Hepatocyte (in vitro differentiated cells): ENCODE measurements at regions not wholly inside any gene's neighbourhood (a gene's known extent, or its start where the extent isn't known, plus 50 kb on each side); places are given as distances from the start of the nearest gene placed in this dataset.

Experiments used
- DNase-seq: peaks from one replicate; pipeline ENCODE4 v3.0.0-alpha.2; 2016; ENCODE audit warnings: low spot score
- H2AFZ ChIP-seq: fragments of 200-600 bp; sonication (generic); 2 replicates; pipeline ENCODE4 v1.6.0; 2016; ENCODE audit warnings: antibody characterized with exemption, mild to moderate bottlenecking
- H3K27ac ChIP-seq: fragments of 200-600 bp; sonication (generic); 2 replicates; pipeline ENCODE4 v1.5.1; 2016; ENCODE audit warnings: mild to moderate bottlenecking
- H3K27me3 ChIP-seq: fragments of 200-600 bp; sonication (generic); 2 replicates; pipeline ENCODE4 v1.6.1; 2016
- H3K36me3 ChIP-seq: fragments of 200-600 bp; sonication (generic); replicated peaks from 2 replicates; pipeline ENCODE4 v1.5.1; 2016; ENCODE audit warnings: low read depth; ENCODE audit not compliant: insufficient read depth
- H3K4me1 ChIP-seq: fragments of 200-600 bp; sonication (generic); 2 replicates; pipeline ENCODE4 v1.5.1; 2016; ENCODE audit warnings: mild to moderate bottlenecking, moderate library complexity; ENCODE audit not compliant: insufficient read depth
- H3K4me2 ChIP-seq: fragments of 200-600 bp; sonication (generic); 2 replicates; pipeline ENCODE4 v1.6.0; 2016
- H3K4me3 ChIP-seq: fragments of 200-600 bp; sonication (generic); 2 replicates; pipeline ENCODE4 v1.5.1; 2016; ENCODE audit warnings: mild to moderate bottlenecking
- H3K79me2 ChIP-seq: fragments of 200-600 bp; sonication (generic); 2 replicates; pipeline ENCODE4 v1.6.0; 2017; ENCODE audit warnings: mild to moderate bottlenecking
- H3K9me2 ChIP-seq: fragments of 200-600 bp; sonication (generic); replicated peaks from 2 replicates; pipeline ENCODE4 v1.6.0; 2017; ENCODE audit warnings: mild to moderate bottlenecking; ENCODE audit not compliant: insufficient read depth
- H3K9me3 ChIP-seq: fragments of 200-600 bp; sonication (generic); 2 replicates; pipeline ENCODE4 v1.5.1; 2016; ENCODE audit warnings: low read depth, mild to moderate bottlenecking
- H4K20me1 ChIP-seq: fragments of 200-600 bp; sonication (generic); 2 replicates; pipeline ENCODE4 v1.6.0; 2016; ENCODE audit warnings: mild to moderate bottlenecking; ENCODE audit not compliant: insufficient read depth, poor library complexity, severe bottlenecking
- CTCF ChIP-seq: fragments of 200-600 bp; sonication (generic); IDR thresholded peaks from 2 replicates; pipeline ENCODE4 v1.5.1; 2016; ENCODE audit warnings: antibody characterized with exemption, mild to moderate bottlenecking; ENCODE audit not compliant: poor library complexity
- EZH2 ChIP-seq: fragments of 200-600 bp; sonication (generic); IDR thresholded peaks from 2 replicates; pipeline ENCODE4 v1.6.1; 2016; ENCODE audit warnings: antibody characterized with exemption, mild to moderate bottlenecking, borderline replicate concordance
- EZH2phosphoT487 ChIP-seq: fragments of 200-600 bp; sonication (generic); IDR thresholded peaks from one replicate; pipeline ENCODE4 v1.6.1; 2018; ENCODE audit warnings: antibody characterized with exemption, mild to moderate bottlenecking, low read depth, moderate library complexity; ENCODE audit not compliant: unreplicated experiment, severe bottlenecking
- WGBS: methylation state at CpG from one replicate; pipeline ENCODE4 v1.1.6; 2016; ENCODE audit warnings: low lambda C conversion rate; ENCODE audit errors: missing lambda C conversion rate; 5-methylcytosine and 5-hydroxymethylcytosine counted together

- no peak overlapping the region for H2AFZ ChIP-seq
- H3K4me1 ChIP-seq = peaks cover 7% of the 10 kb centered on the region
- H3K9me3 ChIP-seq = no peaks in the 10 kb centered on the region
- WGBS = 95% methylated on average over 5 of the region's 5 CpGs
- no peaks in the 10 kb centered on the region for H3K9me2 ChIP-seq
- no peak overlapping the region for H3K27ac ChIP-seq
- H3K4me3 ChIP-seq = no peak overlapping the region
- no peak for DNase-seq
- no peak for TF ChIP-seq CTCF
- TF ChIP-seq EZH2 = no peak
- no peak for TF ChIP-seq EZH2phosphoT487
- no peak overlapping the region for H3K4me2 ChIP-seq
- H4K20me1 ChIP-seq = no peaks in the 10 kb centered on the region
- no peaks in the 10 kb centered on the region for H3K36me3 ChIP-seq
- H3K79me2 ChIP-seq = no peaks in the 10 kb centered on the region
- H3K27me3 ChIP-seq = no peaks in the 10 kb centered on the region
These were observed 203.6 kb upstream of the NR2F2 start for GRCh38 chr15:96126859-96127258.

GRCh38 chr15:96130734-96131133 lies 199.8 kb upstream of the NR2F2 start:
- no peaks in the 10 kb centered on the region for H3K9me3 ChIP-seq

GRCh38 chr15:96132126-96132525 lies 198.4 kb upstream of the NR2F2 start:
- Histone ChIP-seq H3K36me3 (no peaks in the 10 kb centered on the region), H2AFZ (no peak overlapping the region), H3K4me3 (no peak overlapping the region), H3K4me1 (no peaks in the 10 kb centered on the region), H3K79me2 (no peaks in the 10 kb centered on the region), H3K9me3 (no peaks in the 10 kb centered on the region), H3K27me3 (no peaks in the 10 kb centered on the region), H3K4me2 (no peak overlapping the region), H3K9me2 (no peaks in the 10 kb centered on the region), H4K20me1 (no peaks in the 10 kb centered on the region), H3K27ac (no peak overlapping the region)
- DNase-seq = no peak
- 100% methylated on average over 1 of the region's 1 CpG for WGBS
- TF ChIP-seq EZH2 = no peak
- TF ChIP-seq CTCF = no peak

More at GRCh38 chr15:96130734-96131133, 199.8 kb upstream of the NR2F2 start:
- Histone ChIP-seq H2AFZ (no peak overlapping the region), H3K4me3 (no peak overlapping the region), H3K27me3 (no peaks in the 10 kb centered on the region), H3K27ac (no peak overlapping the region), H3K4me1 (no peaks in the 10 kb centered on the region), H3K36me3 (no peaks in the 10 kb centered on the region), H3K4me2 (no peak overlapping the region), H4K20me1 (no peaks in the 10 kb centered on the region), H3K9me2 (no peaks in the 10 kb centered on the region), H3K79me2 (no peaks in the 10 kb centered on the region)
- 29% methylated on average over 1 of the region's 1 CpG for WGBS
- TF ChIP-seq EZH2 (no peak), EZH2phosphoT487 (no peak), CTCF (no peak)
- no peak for DNase-seq
